ENCODE measurements at regions not wholly inside any gene's neighbourhood (a gene's known extent, or its start where the extent isn't known, plus 50 kb on each side); places are given as distances from the start of the nearest gene placed in this dataset.

- no peak for TF ChIP-seq YY1 (IDR thresholded peaks at IDR 0.05; ENCODE audit: insufficient read depth, insufficient read length)
- no peak for TF ChIP-seq SUZ12 (IDR thresholded peaks at IDR 0.05; ENCODE audit: extremely low read depth, insufficient read depth, insufficient read length)
- no peak for TF ChIP-seq ZNF274 (IDR thresholded peaks at IDR 0.05; ENCODE audit: low read depth, low read length)
These were observed 57.8 kb upstream of the ANXA1 start for GRCh38 chr9:73093740-73094379.

Data from NT2/D1 (cell line).